Astrocyte (in vitro differentiated cells and primary cell): ENCODE measurements at regions not wholly inside any gene's neighbourhood (a gene's known extent, or its start where the extent isn't known, plus 50 kb on each side); places are given as distances from the start of the nearest gene placed in this dataset.

Experiments used
- EZH2 ChIP-seq: IDR thresholded peaks from 2 replicates; pipeline ENCODE4 v1.6.1; 2012; ENCODE audit warnings: mild to moderate bottlenecking, low read length, inconsistent platforms; ENCODE audit not compliant: insufficient read depth
- TF ChIP-seq, protein P1 (sequence below): IDR thresholded peaks from 2 replicates; pipeline ENCODE4 v1.5.1; 2011; ENCODE audit warnings: low read depth, mild to moderate bottlenecking, inconsistent platforms, low read length, moderate library complexity; ENCODE audit not compliant: insufficient read depth

DNA sequence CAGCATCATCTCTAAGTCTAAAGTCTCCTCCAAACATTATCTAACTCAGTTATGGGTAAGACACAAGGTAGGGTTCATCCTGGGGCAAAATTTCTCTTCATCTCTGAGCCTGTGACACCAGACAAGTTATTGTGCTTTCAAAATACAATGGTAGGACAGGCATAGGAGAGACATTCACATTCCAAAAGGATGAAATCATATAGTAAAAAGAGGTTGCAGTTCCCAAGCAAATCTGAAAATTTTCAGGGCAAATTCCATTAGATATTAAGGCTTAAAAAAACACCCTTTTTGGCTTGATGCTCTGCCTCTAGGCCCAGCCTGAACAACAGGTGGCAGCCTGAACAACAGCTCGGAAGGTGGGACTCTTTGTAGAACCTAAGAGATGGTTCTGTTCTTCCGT is 448.3 kb upstream of the SLIT2 start:
- TF ChIP-seq, protein P1, sequence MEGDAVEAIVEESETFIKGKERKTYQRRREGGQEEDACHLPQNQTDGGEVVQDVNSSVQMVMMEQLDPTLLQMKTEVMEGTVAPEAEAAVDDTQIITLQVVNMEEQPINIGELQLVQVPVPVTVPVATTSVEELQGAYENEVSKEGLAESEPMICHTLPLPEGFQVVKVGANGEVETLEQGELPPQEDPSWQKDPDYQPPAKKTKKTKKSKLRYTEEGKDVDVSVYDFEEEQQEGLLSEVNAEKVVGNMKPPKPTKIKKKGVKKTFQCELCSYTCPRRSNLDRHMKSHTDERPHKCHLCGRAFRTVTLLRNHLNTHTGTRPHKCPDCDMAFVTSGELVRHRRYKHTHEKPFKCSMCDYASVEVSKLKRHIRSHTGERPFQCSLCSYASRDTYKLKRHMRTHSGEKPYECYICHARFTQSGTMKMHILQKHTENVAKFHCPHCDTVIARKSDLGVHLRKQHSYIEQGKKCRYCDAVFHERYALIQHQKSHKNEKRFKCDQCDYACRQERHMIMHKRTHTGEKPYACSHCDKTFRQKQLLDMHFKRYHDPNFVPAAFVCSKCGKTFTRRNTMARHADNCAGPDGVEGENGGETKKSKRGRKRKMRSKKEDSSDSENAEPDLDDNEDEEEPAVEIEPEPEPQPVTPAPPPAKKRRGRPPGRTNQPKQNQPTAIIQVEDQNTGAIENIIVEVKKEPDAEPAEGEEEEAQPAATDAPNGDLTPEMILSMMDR: no peak
- TF ChIP-seq EZH2: no peak
